ENCODE measurements at regions not wholly inside any gene's neighbourhood (a gene's known extent, or its start where the extent isn't known, plus 50 kb on each side); places are given as distances from the start of the nearest gene placed in this dataset.

DNA sequence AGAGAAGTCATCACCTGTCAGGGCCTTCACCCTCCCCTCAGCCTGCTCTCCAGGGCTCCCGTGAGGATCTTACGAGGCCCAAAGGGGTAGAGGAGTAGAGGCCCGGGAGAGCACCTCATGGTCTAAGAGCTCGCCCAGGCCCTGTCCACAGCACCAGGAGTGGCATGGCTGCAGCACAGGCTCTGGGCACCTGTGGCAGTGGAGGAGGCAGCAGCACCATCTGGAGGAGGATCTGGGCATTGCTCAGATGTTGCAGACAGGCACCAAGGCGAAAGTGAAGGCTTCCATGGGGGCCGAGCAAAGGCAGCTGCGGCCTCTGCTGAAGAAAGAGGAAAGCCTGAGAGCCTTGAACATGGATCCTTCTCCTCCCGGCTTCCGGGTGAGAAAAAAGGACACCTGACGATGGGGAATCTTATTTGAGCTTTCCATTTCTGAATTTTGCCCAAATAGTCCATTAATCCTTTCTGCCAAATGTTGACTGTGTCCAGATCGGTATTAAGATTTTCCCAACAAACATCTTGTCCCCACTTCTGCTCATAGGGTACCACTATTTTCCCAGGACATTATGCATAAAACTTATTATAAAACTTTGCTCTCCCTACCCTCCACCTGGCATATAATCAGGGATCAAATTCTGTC lies 604.7 kb downstream of the PTPRC start:
- TF ChIP-seq, protein P1, sequence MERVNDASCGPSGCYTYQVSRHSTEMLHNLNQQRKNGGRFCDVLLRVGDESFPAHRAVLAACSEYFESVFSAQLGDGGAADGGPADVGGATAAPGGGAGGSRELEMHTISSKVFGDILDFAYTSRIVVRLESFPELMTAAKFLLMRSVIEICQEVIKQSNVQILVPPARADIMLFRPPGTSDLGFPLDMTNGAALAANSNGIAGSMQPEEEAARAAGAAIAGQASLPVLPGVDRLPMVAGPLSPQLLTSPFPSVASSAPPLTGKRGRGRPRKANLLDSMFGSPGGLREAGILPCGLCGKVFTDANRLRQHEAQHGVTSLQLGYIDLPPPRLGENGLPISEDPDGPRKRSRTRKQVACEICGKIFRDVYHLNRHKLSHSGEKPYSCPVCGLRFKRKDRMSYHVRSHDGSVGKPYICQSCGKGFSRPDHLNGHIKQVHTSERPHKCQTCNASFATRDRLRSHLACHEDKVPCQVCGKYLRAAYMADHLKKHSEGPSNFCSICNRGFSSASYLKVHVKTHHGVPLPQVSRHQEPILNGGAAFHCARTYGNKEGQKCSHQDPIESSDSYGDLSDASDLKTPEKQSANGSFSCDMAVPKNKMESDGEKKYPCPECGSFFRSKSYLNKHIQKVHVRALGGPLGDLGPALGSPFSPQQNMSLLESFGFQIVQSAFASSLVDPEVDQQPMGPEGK (CRISPR knock-in tag; IDR thresholded peaks at IDR 0.05; ENCODE audit: borderline replicate concordance) = no peak
- no peak for TF ChIP-seq ZNF565 (CRISPR knock-in tag; conservative IDR thresholded peaks at IDR 0.05; ENCODE audit: low read depth)
- no peak for TF ChIP-seq ZFP30 (CRISPR knock-in tag; IDR thresholded peaks at IDR 0.05)
- TF ChIP-seq RARB (CRISPR knock-in tag; IDR thresholded peaks at IDR 0.05) = no peak
